ENCODE measurements at regions not wholly inside any gene's neighbourhood (a gene's known extent, or its start where the extent isn't known, plus 50 kb on each side); places are given as distances from the start of the nearest gene placed in this dataset.

- ChIA-PET CTCF (interaction anchor here (0.5 to 0.6 kb wide), 2 partner anchors 73 to 771 kb away, joined by 3 read pairs; no protein-coding TSS in a partner anchor), POLR2A (ENCODE audit: low non-redundant PET) (no interaction called here)
- no peak for TF ChIP-seq CTCF (conservative IDR thresholded peaks at IDR 0.05; ENCODE audit: low read depth)
- no peak overlapping the region for H3K27ac ChIP-seq
- DNase-seq (ENCODE audit: low spot score), result no peak
These were observed 478.3 kb upstream of the EDIL3 start for GRCh38 chr5:84863020-84863419.

GRCh38 chr5:84862132-84862531 lies 477.5 kb upstream of the EDIL3 start:
- no peak for TF ChIP-seq CTCF (conservative IDR thresholded peaks at IDR 0.05; ENCODE audit: low read depth)
- no peak overlapping the region for H3K27ac ChIP-seq
- no peak for DNase-seq (ENCODE audit: low spot score)
- CTCF ChIA-PET, result interaction anchor here (0.5 to 0.6 kb wide), 2 partner anchors 74 to 772 kb away, joined by 3 read pairs; no protein-coding TSS in a partner anchor
- POLR2A ChIA-PET (ENCODE audit: low non-redundant PET), result interaction anchor here (0.7 kb wide), 1 partner anchor 156 kb away, joined by 3 read pairs; no protein-coding TSS in a partner anchor

GRCh38 chr5:84861306-84861705 lies 476.6 kb upstream of the EDIL3 start:
- no peak for TF ChIP-seq CTCF (conservative IDR thresholded peaks at IDR 0.05; ENCODE audit: low read depth)
- DNase-seq (ENCODE audit: low spot score), result no peak
- ChIA-PET CTCF (no interaction called here), POLR2A (ENCODE audit: low non-redundant PET) (no interaction called here)
- H3K27ac ChIP-seq, result no peak overlapping the region

- no peak for TF ChIP-seq CTCF (conservative IDR thresholded peaks at IDR 0.05; ENCODE audit: low read depth)
- DNase-seq (ENCODE audit: low spot score), result no peak
- ChIA-PET POLR2A (ENCODE audit: low non-redundant PET) (no interaction called here), CTCF (no interaction called here)
- no peak overlapping the region for H3K27ac ChIP-seq
These were observed 474.4 kb upstream of the EDIL3 start for GRCh38 chr5:84859056-84859455.

- H3K27ac ChIP-seq, result no peak overlapping the region
- no peak for DNase-seq (ENCODE audit: low spot score)
- TF ChIP-seq CTCF (conservative IDR thresholded peaks at IDR 0.05; ENCODE audit: low read depth), result no peak
- ChIA-PET POLR2A (ENCODE audit: low non-redundant PET) (no interaction called here), CTCF (no interaction called here)
These were observed 447.0 kb upstream of the EDIL3 start for GRCh38 chr5:84831701-84832100.

GRCh38 chr5:84830265-84830664 lies 445.6 kb upstream of the EDIL3 start:
- POLR2A ChIA-PET (ENCODE audit: low non-redundant PET), result no interaction called here
- CTCF ChIA-PET, result interaction anchor here (0.6 kb wide), 1 partner anchor 116 kb away, joined by 3 read pairs; no protein-coding TSS in a partner anchor
- no peak overlapping the region for H3K27ac ChIP-seq
- no peak for DNase-seq (ENCODE audit: low spot score)
- no peak for TF ChIP-seq CTCF (conservative IDR thresholded peaks at IDR 0.05; ENCODE audit: low read depth)

GRCh38 chr5:84825606-84826005 lies 440.9 kb upstream of the EDIL3 start:
- CTCF ChIA-PET, result no interaction called here
- POLR2A ChIA-PET (ENCODE audit: low non-redundant PET), result no interaction called here
- no peak for DNase-seq (ENCODE audit: low spot score)
- no peak overlapping the region for H3K27ac ChIP-seq
- no peak for TF ChIP-seq CTCF (conservative IDR thresholded peaks at IDR 0.05; ENCODE audit: low read depth)
